Fibroblast of skin of right quadriceps (primary cell): ENCODE measurements at regions not wholly inside any gene's neighbourhood (a gene's known extent, or its start where the extent isn't known, plus 50 kb on each side); places are given as distances from the start of the nearest gene placed in this dataset.

Experiments used
- DNase-seq: peaks from one replicate; pipeline ENCODE4 v3.0.0-alpha.2; 2013

GRCh38 chr13:58051807-58052375 lies 420.3 kb downstream of the PCDH17 start:
- DNase-seq: no peak

DNA sequence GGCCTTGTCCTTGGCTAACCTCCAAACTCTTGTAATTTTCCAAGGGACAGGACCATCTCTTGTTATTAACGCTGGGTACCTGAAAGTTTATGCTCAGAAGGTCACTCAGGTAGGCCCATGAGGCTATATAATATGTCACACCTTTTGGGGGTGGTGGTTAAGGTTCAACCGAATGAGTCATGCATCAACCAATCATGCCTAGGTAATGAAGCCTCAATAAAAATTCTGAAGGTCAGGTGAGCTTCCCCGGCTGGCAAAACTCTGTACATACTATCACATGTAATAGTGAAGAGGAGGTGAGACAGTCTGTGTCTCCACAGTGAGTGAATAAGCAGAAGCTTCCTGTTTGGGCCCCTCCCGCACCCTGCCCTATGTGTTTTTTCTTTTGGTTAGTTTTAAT lies 424.9 kb downstream of the PCDH17 start:
- no peak for DNase-seq

GRCh38 chr13:58059624-58060023 lies 428.1 kb downstream of the PCDH17 start:
- no peak for DNase-seq

DNA sequence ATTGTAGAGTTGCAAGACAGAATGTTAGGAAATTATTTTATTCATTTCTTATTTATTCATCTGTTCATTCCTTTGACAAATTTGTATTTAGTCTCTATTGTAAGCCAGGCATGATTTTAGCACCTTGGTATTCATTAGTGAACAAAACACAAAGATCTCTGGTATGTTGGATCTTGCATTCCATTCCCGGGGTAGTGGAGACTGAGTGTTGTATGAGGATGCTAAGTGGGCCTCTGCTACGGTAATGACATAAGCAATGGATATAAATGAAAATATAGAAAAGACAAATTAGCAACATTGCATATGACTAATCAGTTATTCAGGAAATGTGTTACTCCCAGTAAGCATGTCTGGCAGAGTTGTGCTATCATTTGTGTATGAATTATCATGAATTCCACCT lies 449.3 kb downstream of the PCDH17 start:
- DNase-seq: peak; percentile 3

DNA sequence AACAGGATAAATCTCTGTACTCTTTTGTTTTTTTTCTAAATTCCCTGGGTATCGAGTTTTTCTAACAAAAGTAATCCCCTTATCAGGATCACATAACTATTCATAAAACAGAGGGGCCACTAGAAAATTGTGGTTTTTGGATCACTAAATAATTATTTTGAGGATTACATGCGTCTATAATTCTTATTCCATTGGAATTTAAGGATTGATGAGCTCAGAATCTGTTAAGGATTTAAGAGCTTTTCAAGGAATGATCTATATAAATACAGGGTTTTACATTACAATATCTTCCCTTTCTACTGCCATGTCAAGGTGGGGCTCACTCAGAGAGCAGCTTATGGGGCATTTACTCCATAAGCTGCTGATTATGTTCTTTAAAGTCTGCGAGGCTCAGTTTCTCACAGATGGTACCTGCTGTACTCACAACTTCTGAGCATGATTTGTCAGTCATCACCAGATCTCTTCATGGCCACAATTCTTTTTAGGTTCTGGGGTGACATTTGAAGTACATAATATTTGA lies 449.8 kb downstream of the PCDH17 start:
- DNase-seq: no peak

DNA sequence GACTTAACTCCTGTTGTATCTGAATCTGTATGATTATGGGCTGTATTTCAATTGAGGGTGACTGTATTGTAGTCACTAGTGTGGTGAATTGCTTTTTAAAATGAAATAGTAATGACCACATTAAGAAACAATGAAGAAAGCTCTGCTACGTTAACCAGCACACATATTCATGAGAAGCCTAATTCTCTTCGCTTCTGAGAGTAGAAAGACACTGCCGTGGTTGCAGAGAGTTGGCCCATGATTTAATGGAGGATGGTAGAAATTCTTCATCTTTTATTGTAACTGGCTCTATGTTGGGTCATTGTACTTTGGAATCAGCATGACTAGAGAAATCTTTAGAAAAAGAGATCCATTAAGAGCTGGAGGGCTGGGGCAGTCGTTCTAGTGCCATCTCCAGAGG lies 451.5 kb downstream of the PCDH17 start:
- no peak for DNase-seq

DNA sequence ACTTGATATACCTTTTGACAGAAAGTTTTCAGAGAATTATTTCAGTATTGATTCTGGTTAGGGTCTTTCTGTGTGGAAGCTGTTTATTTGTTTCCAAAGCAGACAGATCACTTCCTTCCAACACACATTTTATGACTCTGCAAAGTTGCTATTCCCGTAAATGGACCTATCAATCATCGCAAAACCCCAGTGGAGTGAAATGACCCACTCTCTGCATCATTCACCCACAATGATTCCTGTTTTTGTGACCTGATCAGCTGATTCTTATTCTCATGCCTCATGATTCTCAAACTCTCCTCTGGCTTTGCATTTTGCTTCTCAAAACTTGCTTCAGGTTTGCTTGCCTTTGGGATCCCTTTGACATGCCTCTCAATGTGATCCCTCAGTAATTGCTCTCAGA lies 453.7 kb downstream of the PCDH17 start:
- no peak for DNase-seq

GRCh38 chr13:58085819-58086218 lies 454.3 kb downstream of the PCDH17 start:
- no peak for DNase-seq

DNA sequence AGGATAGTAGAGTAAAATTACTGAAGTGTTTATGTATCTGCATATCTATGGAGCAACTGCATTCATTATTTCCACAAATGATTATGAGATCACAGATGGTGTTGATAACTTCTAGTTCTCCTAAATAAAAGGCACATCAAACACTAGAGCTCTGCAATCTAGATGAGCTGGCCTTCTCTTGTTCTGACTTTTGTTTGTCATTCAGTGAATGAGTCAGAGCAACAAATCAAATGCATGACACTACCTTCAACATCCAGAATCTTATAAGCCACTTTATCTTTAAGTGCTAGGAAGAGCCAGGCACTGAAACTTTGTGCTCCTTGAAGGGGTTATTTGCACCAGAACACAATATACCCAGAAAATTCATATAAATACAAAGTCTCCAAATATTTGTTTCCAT lies 456.0 kb downstream of the PCDH17 start:
- no peak for DNase-seq

DNA sequence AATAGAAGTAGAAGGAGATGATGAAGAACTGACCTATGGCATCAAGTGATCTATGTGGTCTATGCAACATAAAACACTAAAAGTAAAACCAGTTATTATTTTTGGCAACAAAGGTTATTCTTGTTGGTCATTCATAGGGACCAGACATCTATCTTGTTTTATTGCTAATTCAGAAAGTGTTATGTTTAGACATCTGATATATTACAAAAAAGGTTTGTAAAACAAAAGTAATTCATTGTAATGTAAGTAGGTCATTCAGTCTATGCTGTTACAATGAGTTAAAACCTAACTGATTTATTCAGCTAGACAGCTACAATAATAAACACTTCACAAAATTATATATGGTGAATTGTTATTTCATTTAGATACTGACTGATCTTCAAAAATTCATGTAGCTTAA lies 461.9 kb downstream of the PCDH17 start:
- no peak for DNase-seq

- peak; percentile 3 for DNase-seq
Measured at GRCh38 chr13:58097831-58098230, 466.3 kb downstream of the PCDH17 start.

- DNase-seq: no peak
Measured at GRCh38 chr13:58119351-58119750, 487.8 kb downstream of the PCDH17 start.

- DNase-seq: no peak
Measured at GRCh38 chr13:58119804-58120203, 488.3 kb downstream of the PCDH17 start.

GRCh38 chr13:58126496-58126895 lies 495.0 kb downstream of the PCDH17 start:
- DNase-seq: no peak

GRCh38 chr13:58134012-58134411 lies 502.5 kb downstream of the PCDH17 start:
- DNase-seq: no peak

GRCh38 chr13:58134525-58134924 lies 503.0 kb downstream of the PCDH17 start:
- DNase-seq: no peak

DNA sequence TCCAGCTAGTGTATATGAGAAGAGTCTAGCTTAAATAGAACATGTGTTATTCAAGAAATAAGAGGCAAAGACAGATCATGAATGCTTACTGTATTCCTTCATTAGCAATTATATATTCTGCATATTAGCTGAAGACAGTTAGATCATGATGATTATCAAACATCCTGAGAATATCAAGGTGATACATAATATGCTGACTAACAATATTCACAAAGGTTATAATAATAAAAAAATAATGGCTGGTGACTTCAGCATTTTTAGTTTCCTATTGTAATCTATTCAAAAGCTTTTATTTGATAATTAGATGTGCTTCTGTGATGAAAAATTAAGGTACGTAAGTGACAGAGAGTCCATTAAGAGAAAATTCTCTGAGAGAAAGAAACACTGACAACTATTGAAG lies 511.4 kb downstream of the PCDH17 start:
- no peak for DNase-seq

GRCh38 chr13:58144616-58145015 lies 513.1 kb downstream of the PCDH17 start:
- no peak for DNase-seq

DNA sequence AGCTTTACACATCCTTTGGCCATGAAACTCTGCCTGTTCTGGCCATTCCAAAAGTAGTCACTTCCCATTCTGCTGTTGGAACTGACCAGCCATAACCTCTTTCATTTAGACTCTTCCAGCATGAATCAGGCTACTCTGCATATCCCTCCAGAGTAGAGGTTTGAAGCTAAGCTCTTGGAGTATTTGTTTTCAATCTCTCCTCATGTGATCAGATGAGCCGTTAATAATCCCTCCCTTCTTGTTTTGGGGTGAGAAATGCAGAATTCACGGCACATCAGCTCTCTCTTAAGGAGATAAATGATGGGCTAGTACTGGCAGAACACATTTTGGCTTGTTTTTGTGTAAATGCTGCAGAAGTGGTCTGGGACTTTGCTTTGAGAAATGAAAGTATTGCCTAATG lies 519.9 kb downstream of the PCDH17 start:
- no peak for DNase-seq

DNA sequence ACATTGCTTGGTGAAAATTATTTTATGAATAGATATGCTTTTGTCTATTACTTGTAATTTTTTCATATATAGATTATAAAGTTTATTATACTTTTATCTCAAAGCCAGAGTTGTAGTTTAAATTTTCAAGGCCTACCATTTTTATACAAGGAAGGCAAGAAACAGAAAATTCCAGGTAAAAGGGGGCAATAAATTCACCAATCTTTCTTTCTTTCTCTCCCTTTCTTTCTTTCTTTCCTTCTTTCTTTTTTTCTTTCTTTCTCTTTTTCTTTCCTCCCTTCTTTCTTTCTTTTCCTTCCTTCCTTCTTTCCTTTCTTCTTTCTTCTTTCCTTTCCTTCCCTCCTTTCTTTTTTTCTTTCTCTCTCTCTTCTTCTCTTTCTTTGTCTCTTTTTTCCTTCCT lies 529.4 kb downstream of the PCDH17 start:
- DNase-seq: no peak

DNA sequence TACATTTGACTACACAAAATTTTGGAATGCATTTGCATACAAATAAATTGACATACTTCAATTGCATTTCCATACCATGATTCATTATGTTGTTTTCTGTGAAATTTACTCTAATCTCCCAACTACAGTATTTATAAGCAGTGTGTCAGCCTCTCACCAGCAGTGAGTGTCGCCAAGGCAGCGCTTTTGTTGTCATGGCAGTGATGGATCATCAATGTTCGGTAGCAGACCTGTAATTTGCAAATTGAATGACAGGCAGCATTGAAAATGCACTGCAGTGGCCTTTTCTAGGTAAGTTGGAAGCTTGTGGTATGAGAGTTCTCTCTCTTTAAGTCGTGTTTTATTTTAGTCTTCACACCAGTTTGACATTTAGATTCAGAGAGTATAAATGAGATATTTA lies 534.1 kb downstream of the PCDH17 start:
- DNase-seq: no peak

- no peak for DNase-seq
Measured at GRCh38 chr13:58181111-58181510, 549.6 kb downstream of the PCDH17 start.

DNA sequence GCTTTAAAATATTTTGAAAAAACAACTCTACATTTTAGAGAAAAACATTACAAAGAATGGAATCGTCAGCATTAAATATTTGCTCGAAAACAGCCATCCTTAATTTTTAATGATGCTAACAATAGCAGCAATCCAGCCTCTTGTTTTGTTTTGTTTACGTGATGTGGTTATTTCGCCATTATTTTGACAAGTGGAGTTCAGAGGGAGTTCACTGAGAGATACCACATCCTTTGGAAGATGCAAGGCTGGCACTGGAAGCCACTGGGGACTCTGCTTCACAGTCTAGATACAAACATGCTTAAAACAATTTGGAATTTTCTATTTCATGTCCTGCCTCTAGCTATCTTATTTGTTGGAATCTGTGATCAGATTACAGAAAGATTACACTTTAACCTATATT lies 556.3 kb downstream of the PCDH17 start:
- DNase-seq: no peak

GRCh38 chr13:58190577-58190976 lies 559.0 kb downstream of the PCDH17 start:
- DNase-seq: no peak

- DNase-seq: no peak
Measured at GRCh38 chr13:58191754-58192153, 560.2 kb downstream of the PCDH17 start.

DNA sequence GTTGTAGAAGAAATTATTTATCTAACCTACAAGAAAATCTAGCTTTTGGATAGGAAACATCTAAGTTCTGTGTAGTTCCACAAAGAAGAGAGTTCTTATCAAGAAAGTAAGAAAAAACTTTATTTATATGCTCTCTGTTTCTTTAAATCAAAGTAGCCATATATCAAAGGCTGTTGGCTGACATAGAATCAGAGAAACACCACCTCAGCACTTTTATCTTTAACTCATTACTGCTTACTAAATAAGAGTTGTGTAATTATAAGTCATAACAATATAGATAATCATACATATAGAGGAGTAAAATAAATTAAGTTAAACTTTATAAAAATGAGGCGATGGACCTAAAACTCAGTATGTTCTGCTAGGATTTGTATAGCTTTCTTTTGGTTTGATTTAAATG lies 570.6 kb downstream of the PCDH17 start:
- DNase-seq: no peak
